Transverse colon (tissue), 4 donors: ENCODE measurements at regions not wholly inside any gene's neighbourhood (a gene's known extent, or its start where the extent isn't known, plus 50 kb on each side); places are given as distances from the start of the nearest gene placed in this dataset.
"Not testable (repeated sequence)": the region's sequence is repeated elsewhere in the genome, so short reads cannot be mapped to it uniquely, and the experiment has no call there.

ENCODE experiments used
- DNase-seq: peaks from one replicate; pipeline ENCODE4 v3.0.0-alpha.2; 2019
- H3K27ac ChIP-seq, 4 donors: fragments of 200-600 bp; sonication (generic); 2 replicates each; pipeline ENCODE4 v1.5.1; 2016 to 2018; ENCODE audit warnings: inconsistent platforms in 4 of 4
- H3K27me3 ChIP-seq: fragments of 200-600 bp; sonication (generic); 2 replicates; pipeline ENCODE4 v1.5.1; 2017; ENCODE audit warnings: inconsistent platforms
- H3K36me3 ChIP-seq, 4 donors: fragments of 200-600 bp; sonication (generic); 2 replicates each; pipeline ENCODE4 v1.5.1; 2017 to 2019; ENCODE audit warnings: inconsistent platforms in 4 of 4
- H3K4me1 ChIP-seq, 4 donors: fragments of 200-600 bp; sonication (generic); 2 replicates each; pipeline ENCODE4 v1.5.1; 2017 to 2020; ENCODE audit warnings: inconsistent platforms in 4 of 4
- H3K4me3 ChIP-seq, 4 donors: fragments of 200-600 bp; sonication (generic); 1 replicate in 1 of 4; 2 replicates in 3 of 4; pipeline versions ENCODE4 v1.5.1 to v1.6.1; 2017 to 2019; ENCODE audit warnings: inconsistent platforms in 4 of 4
- H3K9me3 ChIP-seq, 2 donors: fragments of 200-600 bp; sonication (generic); 2 replicates each; pipeline ENCODE4 v1.5.1; 2017 to 2019; ENCODE audit warnings: inconsistent platforms in 2 of 2
- CTCF ChIP-seq, 5 experiments: fragments of 200-600 bp in 3 of 5; fragments of 450-650 bp in 2 of 5; sonication (generic) in 3 of 5; IDR thresholded peaks; 1 replicate in 2 of 5; 2 replicates in 3 of 5; pipeline ENCODE4 v1.5.1; 2016 to 2017; ENCODE audit warnings: antibody characterized with exemption in 5 of 5, inconsistent platforms in 3 of 5, mild to moderate bottlenecking in 2 of 5, moderate library complexity in 1 of 5
- EP300 ChIP-seq: sonication (generic); formaldehyde crosslinking; IDR thresholded peaks from one replicate; pipeline ENCODE4 v1.6.1; 2017; ENCODE audit warnings: antibody characterized with exemption, low read depth
- POLR2A ChIP-seq: fragments of 450-650 bp; IDR thresholded peaks from one replicate; pipeline ENCODE4 v1.6.1; 2016; ENCODE audit warnings: antibody characterized with exemption, mild to moderate bottlenecking, moderate library complexity
- POLR2AphosphoS5 ChIP-seq, 3 donors: sonication (generic); formaldehyde crosslinking; IDR thresholded peaks; one replicate each; pipeline ENCODE4 v1.6.1; 2016; ENCODE audit warnings: antibody characterized with exemption in 3 of 3
- WGBS, 2 donors: methylation state at CpG; one replicate each; pipeline ENCODE4 v1.1.5; 2018; ENCODE audit warnings: low coverage in 1 of 2; 5-methylcytosine and 5-hydroxymethylcytosine counted together
- in situ Hi-C, 4 donors: fragments of 200-750 bp; cut with MboI; loops; one replicate each; pipeline versions ENCODE4 v1.15.0 to v1.15.1; 2017; ENCODE audit warnings: low sequenced_read_pairs in 3 of 4, low pct_ligation_motif_present in 1 of 4, low pct_unique_long_range_greater_than_20kb in 1 of 4
- intact Hi-C: fragments of 100-400 bp; cut with DNase I; formaldehyde crosslinking; loops from one replicate; pipeline ENCODE4 v1.15.1; 2023; ENCODE audit warnings: low total_unique reads

GRCh38 chr12:47481041-47481440 is 224.8 kb downstream of the RPAP3 start:
- in situ Hi-C loops (no loop called here), intact Hi-C loops (no loop called here)
- H3K9me3 ChIP-seq = peaks cover 0 to 8% of the 10 kb centered on the region in 2 donors
- H3K4me3 ChIP-seq = no peak overlapping the region
- no peaks in the 10 kb centered on the region for H3K27me3 ChIP-seq
- H3K27ac ChIP-seq = no peak overlapping the region
- H3K4me1 ChIP-seq = no peaks in the 10 kb centered on the region
- TF ChIP-seq EP300 (no peak), POLR2AphosphoS5 (IDR thresholded peaks at IDR 0.05) (no peak), POLR2A (no peak), CTCF (IDR thresholded peaks at IDR 0.05) (no peak)
- no peaks in the 10 kb centered on the region for H3K36me3 ChIP-seq
- 47 to 62% methylated on average over 2 of the region's 2 CpGs for WGBS, 2 donors
- no peak for DNase-seq

- no peak overlapping the region for H3K4me3 ChIP-seq
- WGBS, 2 donors = 15% methylated on average over 1 of the region's 1 CpG; no CpG with 5 or more reads in 1 of the 2 donors
Measured at GRCh38 chr12:47478426-47478825, 227.4 kb downstream of the RPAP3 start.

GRCh38 chr12:47473091-47473490 is 232.7 kb downstream of the RPAP3 start:
- 60 to 65% methylated on average over 3 of the region's 3 CpGs for WGBS, 2 donors
- H3K27ac ChIP-seq = no peak overlapping the region
- peaks cover 9 to 11% of the 10 kb centered on the region in 2 donors for H3K9me3 ChIP-seq
- DNase-seq = no peak
- no peaks in the 10 kb centered on the region for H3K4me1 ChIP-seq
- intact Hi-C loops (no loop called here), in situ Hi-C loops (no loop called here)
- no peak overlapping the region for H3K4me3 ChIP-seq
- TF ChIP-seq EP300 = no peak
- TF ChIP-seq CTCF (IDR thresholded peaks at IDR 0.05) = no peak
- TF ChIP-seq POLR2A = no peak
- TF ChIP-seq POLR2AphosphoS5 (IDR thresholded peaks at IDR 0.05) = no peak
- no peaks in the 10 kb centered on the region for H3K36me3 ChIP-seq
- H3K27me3 ChIP-seq = no peaks in the 10 kb centered on the region

More at GRCh38 chr12:47478426-47478825, 227.4 kb downstream of the RPAP3 start:
- in situ Hi-C loops (no loop called here), intact Hi-C loops (no loop called here)
- no peak for DNase-seq
- Histone ChIP-seq H3K4me1 (no peaks in the 10 kb centered on the region), H3K36me3 (no peaks in the 10 kb centered on the region), H3K9me3 (peaks cover 9 to 11% of the 10 kb centered on the region in 2 donors), H3K27me3 (no peaks in the 10 kb centered on the region), H3K27ac (no peak overlapping the region)
- TF ChIP-seq CTCF (IDR thresholded peaks at IDR 0.05) (no peak), POLR2A (no peak)

- WGBS, 2 donors = 59 to 60% methylated on average over 1 of the region's 1 CpG
- H3K36me3 ChIP-seq, H3K4me1 ChIP-seq, intact Hi-C loops, H3K4me3 ChIP-seq, H3K27me3 ChIP-seq, DNase-seq, H3K27ac ChIP-seq, H3K9me3 ChIP-seq, in situ Hi-C loops: not testable (repeated sequence)
Measured at GRCh38 chr12:47470349-47470748, 235.5 kb downstream of the RPAP3 start.

GRCh38 chr12:47463918-47464317 is 241.9 kb downstream of the RPAP3 start:
- H3K36me3 ChIP-seq, in situ Hi-C loops, DNase-seq, intact Hi-C loops, H3K4me3 ChIP-seq, H3K4me1 ChIP-seq, H3K9me3 ChIP-seq, H3K27ac ChIP-seq, H3K27me3 ChIP-seq: not testable (repeated sequence)
- WGBS, 2 donors = 92 to 93% methylated on average over 5 of the region's 5 CpGs
